GM18867 (cell line): ENCODE measurements at regions not wholly inside any gene's neighbourhood (a gene's known extent, or its start where the extent isn't known, plus 50 kb on each side); places are given as distances from the start of the nearest gene placed in this dataset.
"Not testable (repeated sequence)": the region's sequence is repeated elsewhere in the genome, so short reads cannot be mapped to it uniquely, and the experiment has no call there.

Experiments used
- ATAC-seq: cut with Tn5 transposase; IDR thresholded peaks from one replicate; pipeline ENCODE4 v1.9.1; 2021; ENCODE audit warnings: mild to moderate bottlenecking, moderate library complexity; ENCODE audit not compliant: unreplicated experiment

GRCh38 chr9:124084087-124084486 lies 72.5 kb downstream of the LHX2 start:
- no peak for ATAC-seq

- no peak for ATAC-seq
These were observed 75.7 kb downstream of the LHX2 start for GRCh38 chr9:124087226-124087625.

GRCh38 chr9:124088476-124088837 lies 76.9 kb downstream of the LHX2 start:
- no peak for ATAC-seq

GRCh38 chr9:124089631-124090488 lies 78.3 kb downstream of the LHX2 start:
- peak; percentile 44 for ATAC-seq

- ATAC-seq, result no peak
These were observed 86.8 kb downstream of the LHX2 start for GRCh38 chr9:124098141-124098905.

GRCh38 chr9:124099860-124100259 lies 88.3 kb downstream of the LHX2 start:
- ATAC-seq, result no peak

- ATAC-seq, result no peak
These were observed 89.8 kb downstream of the LHX2 start for GRCh38 chr9:124101215-124101968.

GRCh38 chr9:124101969-124102345 lies 90.4 kb downstream of the LHX2 start:
- ATAC-seq, result no peak

GRCh38 chr9:124102363-124102762 lies 90.8 kb downstream of the LHX2 start:
- no peak for ATAC-seq

- no peak for ATAC-seq
These were observed 93.7 kb downstream of the LHX2 start for GRCh38 chr9:124105266-124105665.

- ATAC-seq, result no peak
These were observed 96.6 kb downstream of the LHX2 start for GRCh38 chr9:124108216-124108615.

GRCh38 chr9:124110307-124110915 lies 98.8 kb downstream of the LHX2 start:
- ATAC-seq, result no peak

- ATAC-seq, result no peak
These were observed 105.3 kb downstream of the LHX2 start for GRCh38 chr9:124116683-124117363.

GRCh38 chr9:124118894-124119293 lies 107.3 kb downstream of the LHX2 start:
- ATAC-seq, result no peak

- no peak for ATAC-seq
These were observed 108.7 kb downstream of the LHX2 start for GRCh38 chr9:124120272-124120671.

GRCh38 chr9:124121725-124122124 lies 110.2 kb downstream of the LHX2 start:
- ATAC-seq, result no peak

GRCh38 chr9:124122321-124122720 lies 110.8 kb downstream of the LHX2 start:
- no peak for ATAC-seq

- no peak for ATAC-seq
These were observed 111.4 kb downstream of the LHX2 start for GRCh38 chr9:124122813-124123462.

- not testable (repeated sequence) for ATAC-seq
These were observed 112.1 kb downstream of the LHX2 start for GRCh38 chr9:124123621-124124020.
